HepG2 (cell line): ENCODE measurements at regions not wholly inside any gene's neighbourhood (a gene's known extent, or its start where the extent isn't known, plus 50 kb on each side); places are given as distances from the start of the nearest gene placed in this dataset.

Experiments used
- ATAC-seq: fragments of 200-7000 bp; cut with Tn5 transposase; 3 replicates; pipeline ENCODE4 v1.9.1; 2020; ENCODE audit warnings: mild to moderate bottlenecking, moderate library complexity
- BruUV-seq: library from RNA; stranded (reverse); fragments of 400-500 nt; replicated peaks from 2 replicates; lab custom pipeline; 2021; lab: Mats Ljungman, UMichigan
- CTCF ChIA-PET: fragments of 300-600 bp; formaldehyde crosslinking; extraction: SDS; loops from one replicate; lab custom pipeline; 2021; ENCODE audit warnings: low total read pairs, inconsistent platforms, low intra/inter-chr PET ratio; lab: Yijun Ruan, JAX
- POLR2A ChIA-PET: fragments of 350-600 bp; sonication (Branson Sonifier 250); formaldehyde crosslinking; loops from one replicate; lab custom pipeline; 2020; ENCODE audit warnings: antibody characterized with exemption, inconsistent platforms; lab: Yijun Ruan, JAX
- DNase-seq: peaks from one replicate; pipeline ENCODE4 v3.0.0-alpha.2; 2015; ENCODE audit warnings: low spot score
- FAIRE-seq: peaks from 3 replicates; lab custom pipeline; 2011; peaks lifted over from hg19 to GRCh38; lab: Jason Lieb, UNC
- H2AFZ ChIP-seq: one replicate; pipeline ENCODE4 v1.6.1; 2011; ENCODE audit warnings: low read length, inconsistent platforms
- H3K27ac ChIP-seq: fragments of 300-600 bp; 3 replicates; pipeline ENCODE4 v1.8.0; 2011; ENCODE audit warnings: mixed run types, mild to moderate bottlenecking, mixed read lengths, low read length, inconsistent platforms; ENCODE audit not compliant: insufficient read depth; ENCODE audit errors: extremely low read length
- H3K27me3 ChIP-seq, 2 experiments: fragments of 200-600 bp in 1 of 2; 2 replicates in 1 of 2; 3 replicates in 1 of 2; pipeline versions ENCODE4 v1.6.0 to v1.8.0; 2011; ENCODE audit warnings: low read length in 2 of 2, mild to moderate bottlenecking in 2 of 2, moderate library complexity in 2 of 2, inconsistent platforms in 1 of 2; ENCODE audit not compliant: insufficient read depth in 2 of 2, control insufficient read depth in 1 of 2
- H3K36me3 ChIP-seq, 2 experiments: fragments of 200-600 bp in 1 of 2; replicated peaks in 1 of 2; 2 replicates in 1 of 2; 3 replicates in 1 of 2; pipeline versions ENCODE4 v1.5.1 to v1.8.0; 2011; ENCODE audit warnings: low read length in 2 of 2, inconsistent platforms in 1 of 2; ENCODE audit not compliant: insufficient read depth in 2 of 2, control insufficient read depth in 1 of 2
- H3K4me1 ChIP-seq: 2 replicates; pipeline ENCODE4 v1.5.1; 2012; ENCODE audit warnings: low read length, inconsistent platforms; ENCODE audit not compliant: insufficient read depth
- H3K4me2 ChIP-seq: 2 replicates; pipeline ENCODE4 v1.6.0; 2011; ENCODE audit warnings: low read depth, low read length, inconsistent platforms
- H3K4me3 ChIP-seq, 3 experiments: fragments of 200-600 bp in 1 of 3; sonication (generic), shearing (Covaris generic) in 1 of 3; replicated peaks in 1 of 3; 2 replicates each; pipeline ENCODE4 v1.5.1; 2011 to 2016; ENCODE audit warnings: low read length in 3 of 3, inconsistent platforms in 2 of 3, low read depth in 2 of 3, mild to moderate bottlenecking in 2 of 3, control low read depth in 1 of 3, mixed read lengths in 1 of 3; ENCODE audit not compliant: insufficient read depth in 1 of 3
- H3K79me2 ChIP-seq: one replicate; pipeline ENCODE4 v1.6.1; 2011; ENCODE audit warnings: low read length, inconsistent platforms; ENCODE audit not compliant: insufficient read depth
- H3K9ac ChIP-seq: 2 replicates; pipeline ENCODE4 v1.6.0; 2011; ENCODE audit warnings: mild to moderate bottlenecking, low read depth, low read length, inconsistent platforms; ENCODE audit not compliant: insufficient read depth
- H3K9me3 ChIP-seq: 2 replicates; pipeline ENCODE4 v1.5.1; 2012; ENCODE audit warnings: mild to moderate bottlenecking, low read length
- H4K20me1 ChIP-seq: 2 replicates; pipeline ENCODE4 v1.6.0; 2011; ENCODE audit warnings: inconsistent platforms, mild to moderate bottlenecking, low read length, moderate library complexity; ENCODE audit not compliant: insufficient read depth
- CERS6 ChIP-seq: sonication (generic); formaldehyde crosslinking; IDR thresholded peaks from 2 replicates; pipeline ENCODE4 v1.5.0; 2020; ENCODE audit warnings: missing genetic modification reagents
- MLXIP ChIP-seq: sonication (generic); formaldehyde crosslinking; IDR thresholded peaks from 2 replicates; pipeline ENCODE4 v1.9.0; 2021; ENCODE audit warnings: missing genetic modification reagents, borderline replicate concordance
- NRL ChIP-seq: sonication (generic); formaldehyde crosslinking; IDR thresholded peaks from 2 replicates; pipeline ENCODE4 v1.5.0; 2020; ENCODE audit warnings: missing genetic modification reagents, mild to moderate bottlenecking, moderate library complexity, borderline replicate concordance
- PBX3 ChIP-seq: sonication (generic); formaldehyde crosslinking; IDR thresholded peaks from 2 replicates; pipeline ENCODE4 v1.8.1; 2023; ENCODE audit warnings: missing genetic modification reagents, inconsistent platforms, borderline replicate concordance
- ZBTB7B ChIP-seq: sonication (generic); formaldehyde crosslinking; IDR thresholded peaks from 2 replicates; pipeline ENCODE4 v1.4.0; 2020; ENCODE audit warnings: missing genetic modification reagents
- ZFP37 ChIP-seq: sonication (generic); formaldehyde crosslinking; IDR thresholded peaks from 2 replicates; pipeline ENCODE4 v1.4.0; 2020; ENCODE audit warnings: missing genetic modification reagents, borderline replicate concordance
- ZNF337 ChIP-seq: sonication (generic); formaldehyde crosslinking; IDR thresholded peaks from 2 replicates; pipeline ENCODE4 v1.5.1; 2020; ENCODE audit warnings: missing genetic modification reagents, low read depth, mild to moderate bottlenecking, borderline replicate concordance
- ZNF883 ChIP-seq: sonication (generic); formaldehyde crosslinking; IDR thresholded peaks from 2 replicates; pipeline ENCODE4 v1.5.1; 2020; ENCODE audit warnings: mild to moderate bottlenecking, missing genetic modification reagents; ENCODE audit errors: not compliant biosample characterization
- WGBS: methylation state at CpG from one replicate; pipeline ENCODE4 v1.1.6; 2017; ENCODE audit warnings: low lambda C conversion rate; 5-methylcytosine and 5-hydroxymethylcytosine counted together
- in situ Hi-C: cut with HindIII; loops from 2 replicates; pipeline ENCODE4 v1.10.0; 2017; ENCODE audit warnings: low pct_unique_long_range_greater_than_20kb; ENCODE audit not compliant: extremely low pct_ligation_motif_present
- intact Hi-C: fragments of 100-400 bp; cut with micrococcal nuclease; formaldehyde crosslinking; loops from one replicate; pipeline ENCODE4 v1.10.0; 2022; ENCODE audit not compliant: unreplicated experiment

- intact Hi-C loops, result no loop called here
- no peaks in the 10 kb centered on the region for H3K27me3 ChIP-seq
- no peak overlapping the region for H2AFZ ChIP-seq
- H3K36me3 ChIP-seq, result no peaks in the 10 kb centered on the region
- no peak overlapping the region for H3K9ac ChIP-seq
- no peak overlapping the region for H3K27ac ChIP-seq
- H3K4me2 ChIP-seq, result no peak overlapping the region
- in situ Hi-C loops, result no loop called here
- DNase-seq (no peak), ATAC-seq (no peak), FAIRE-seq (no peak)
- peaks cover 15% of the 10 kb centered on the region; the same call in 1 of the 2 replicates for H3K9me3 ChIP-seq
- 38% methylated on average over 5 of the region's 5 CpGs for WGBS
- POLR2A ChIA-PET, result no interaction called here
- no peak overlapping the region for H3K4me3 ChIP-seq
- BruUV-seq, result no TSS peak
- CTCF ChIA-PET, result no interaction called here
- H4K20me1 ChIP-seq, result no peaks in the 10 kb centered on the region
- TF ChIP-seq CERS6, result no peak
- no peak for TF ChIP-seq ZNF337 (CRISPR knock-in tag)
- no peak for TF ChIP-seq MLXIP (CRISPR knock-in tag)
- no peak for TF ChIP-seq NRL
- TF ChIP-seq ZBTB7B (CRISPR knock-in tag), result no peak
- TF ChIP-seq ZFP37 (CRISPR knock-in tag), result no peak
- TF ChIP-seq PBX3, result no peak
- TF ChIP-seq ZNF883 (CRISPR knock-in tag), result no peak
- no peaks in the 10 kb centered on the region for H3K4me1 ChIP-seq
- H3K79me2 ChIP-seq, result no peaks in the 10 kb centered on the region
Observed at GRCh38 chrY:21422221-21422620, 88.9 kb upstream of the RBMY1B start.
